ENCODE measurements at regions not wholly inside any gene's neighbourhood (a gene's known extent, or its start where the extent isn't known, plus 50 kb on each side); places are given as distances from the start of the nearest gene placed in this dataset.
"Not testable (repeated sequence)": the region's sequence is repeated elsewhere in the genome, so short reads cannot be mapped to it uniquely, and the experiment has no call there.

DNA sequence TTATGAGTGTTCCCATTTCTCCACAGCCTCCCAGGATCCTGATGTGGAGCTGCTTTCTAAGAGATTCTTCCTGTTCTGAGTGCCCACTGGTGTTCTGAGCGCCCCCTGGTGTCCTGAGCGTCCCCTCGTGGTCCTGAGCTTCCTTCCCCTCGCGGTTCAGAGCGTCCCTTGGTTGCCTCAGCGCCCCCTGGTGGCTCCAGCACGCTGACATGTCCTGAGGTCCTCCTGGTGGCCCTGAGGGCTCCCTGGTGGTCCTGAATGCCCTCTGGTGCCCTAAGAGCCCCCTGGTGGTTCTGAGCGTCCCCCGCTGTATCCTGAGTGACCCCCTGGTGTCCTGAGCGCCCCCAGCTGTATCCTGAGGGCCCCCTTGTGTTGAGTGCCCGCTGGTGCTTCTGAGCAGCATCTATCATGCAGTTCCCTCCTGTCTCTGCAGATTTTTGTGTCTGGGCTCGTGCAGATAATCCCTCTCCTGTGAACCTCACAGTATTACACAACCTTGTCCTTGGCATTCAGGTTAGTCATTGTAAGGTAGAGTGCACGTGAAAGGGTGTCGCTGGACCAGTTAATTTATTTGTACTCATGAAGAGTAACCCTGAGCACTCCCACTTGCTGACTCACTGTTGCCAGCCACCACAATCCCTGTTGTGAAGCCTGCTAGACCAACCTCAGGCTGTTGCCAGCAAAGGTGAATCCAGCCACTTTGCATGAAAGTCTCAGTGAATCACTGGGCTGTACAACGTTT lies 1214.9 kb downstream of the TMEM121 start:
- H3K9me3 ChIP-seq (ENCODE audit: control insufficient read depth, insufficient read depth, low read depth, low read length); H4K20me1 ChIP-seq (ENCODE audit: control insufficient read depth, extremely low read depth, insufficient read depth, low read length); DNase-seq (ENCODE audit: low read depth in 2 of 2); H3K4me2 ChIP-seq (ENCODE audit: extremely low read depth, insufficient read depth, low read length); H3K79me2 ChIP-seq (ENCODE audit: control insufficient read depth, insufficient read depth, low read length); H3K27ac ChIP-seq (ENCODE audit: insufficient read depth, low read length); H3K4me1 ChIP-seq (ENCODE audit: control insufficient read depth, extremely low read depth, insufficient read depth, low read length); H2AFZ ChIP-seq (ENCODE audit: low read length); H3K4me3 ChIP-seq (replicated peaks in 1 of 4; ENCODE audit: control extremely low read depth in 1 of 4, insufficient read depth in 1 of 4, low read depth in 3 of 4, low read length in 4 of 4); H3K27me3 ChIP-seq (ENCODE audit: control insufficient read depth, insufficient read depth, low read length); H3K9ac ChIP-seq (ENCODE audit: insufficient read depth, low read length); H3K36me3 ChIP-seq (ENCODE audit: control insufficient read depth, insufficient read depth, low read length): not testable (repeated sequence)

DNA sequence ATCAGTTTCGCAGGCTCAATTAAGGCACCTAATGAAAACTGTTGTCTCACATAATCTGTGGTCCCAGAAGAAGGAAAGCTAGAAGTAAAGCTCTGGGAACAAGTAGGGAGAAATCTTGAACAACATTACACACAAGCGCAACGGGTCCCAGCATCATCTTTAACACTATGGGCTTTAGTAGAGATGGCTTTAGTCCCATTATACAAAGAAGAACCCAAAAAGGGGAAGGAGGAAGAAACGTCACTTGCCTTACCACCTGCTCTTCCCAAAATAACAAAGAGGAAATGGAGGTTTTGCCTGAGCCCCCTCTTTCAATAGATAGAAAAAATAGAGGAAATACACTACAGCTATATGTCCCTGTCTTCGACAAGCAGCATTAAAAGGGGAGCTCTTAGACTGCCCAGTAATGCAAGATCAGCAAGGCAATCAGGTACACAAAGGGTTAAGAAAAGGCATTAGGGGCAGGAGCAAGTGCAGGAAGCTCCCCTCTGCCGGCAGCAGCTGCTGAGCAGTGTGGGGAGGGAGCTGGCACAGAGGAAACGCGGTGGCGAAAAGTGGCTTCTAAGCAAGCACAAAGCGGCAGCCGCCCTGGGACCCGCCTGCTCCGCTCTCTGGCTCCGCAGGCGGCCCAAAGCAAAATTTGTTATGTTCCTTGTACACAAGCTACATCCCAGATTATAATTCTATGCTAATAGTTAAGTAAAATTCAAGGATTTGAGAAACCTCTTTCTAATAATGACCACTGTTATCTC lies 1218.8 kb downstream of the TMEM121 start:
- H3K9me3 ChIP-seq (ENCODE audit: control insufficient read depth, insufficient read depth, low read depth, low read length): not testable (repeated sequence)

DNA sequence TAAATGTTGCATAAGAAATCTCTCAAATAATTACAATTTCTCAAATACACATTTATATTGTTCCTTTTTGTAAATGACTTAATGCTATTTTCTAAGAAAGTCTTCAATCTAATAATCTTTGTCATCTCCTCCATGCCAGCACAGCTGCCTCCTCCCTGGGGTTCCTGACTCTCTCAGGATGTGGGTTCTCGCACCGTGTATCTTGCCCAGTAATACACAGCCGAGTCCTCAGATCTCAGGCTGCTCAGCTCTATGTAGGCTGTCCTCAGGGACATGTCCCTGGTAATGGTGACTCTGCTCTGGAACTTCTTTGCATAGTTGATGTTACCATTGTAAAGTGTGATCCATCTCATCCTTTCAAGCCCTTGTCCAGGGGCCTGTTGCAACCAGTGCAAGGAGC lies 1223.7 kb downstream of the TMEM121 start:
- not testable (repeated sequence) for H4K20me1 ChIP-seq (ENCODE audit: control insufficient read depth, extremely low read depth, insufficient read depth, low read length); H3K9me3 ChIP-seq (ENCODE audit: control insufficient read depth, insufficient read depth, low read depth, low read length); H3K27me3 ChIP-seq (ENCODE audit: control insufficient read depth, insufficient read depth, low read length); H3K4me1 ChIP-seq (ENCODE audit: control insufficient read depth, extremely low read depth, insufficient read depth, low read length); H3K79me2 ChIP-seq (ENCODE audit: control insufficient read depth, insufficient read depth, low read length); H3K27ac ChIP-seq (ENCODE audit: insufficient read depth, low read length); DNase-seq (ENCODE audit: low read depth in 2 of 2); H2AFZ ChIP-seq (ENCODE audit: low read length); H3K4me2 ChIP-seq (ENCODE audit: extremely low read depth, insufficient read depth, low read length); H3K36me3 ChIP-seq (ENCODE audit: control insufficient read depth, insufficient read depth, low read length); H3K9ac ChIP-seq (ENCODE audit: insufficient read depth, low read length); H3K4me3 ChIP-seq (replicated peaks in 1 of 4; ENCODE audit: control extremely low read depth in 1 of 4, insufficient read depth in 1 of 4, low read depth in 3 of 4, low read length in 4 of 4)

More for the DNA sequence above, 1218.8 kb downstream of the TMEM121 start:
- H3K4me2 ChIP-seq (ENCODE audit: extremely low read depth, insufficient read depth, low read length); H3K36me3 ChIP-seq (ENCODE audit: control insufficient read depth, insufficient read depth, low read length); H3K27ac ChIP-seq (ENCODE audit: insufficient read depth, low read length); H3K9ac ChIP-seq (ENCODE audit: insufficient read depth, low read length); H3K4me3 ChIP-seq (replicated peaks in 1 of 4; ENCODE audit: control extremely low read depth in 1 of 4, insufficient read depth in 1 of 4, low read depth in 3 of 4, low read length in 4 of 4); H3K27me3 ChIP-seq (ENCODE audit: control insufficient read depth, insufficient read depth, low read length); H2AFZ ChIP-seq (ENCODE audit: low read length); DNase-seq (ENCODE audit: low read depth in 2 of 2); H3K4me1 ChIP-seq (ENCODE audit: control insufficient read depth, extremely low read depth, insufficient read depth, low read length); H4K20me1 ChIP-seq (ENCODE audit: control insufficient read depth, extremely low read depth, insufficient read depth, low read length); H3K79me2 ChIP-seq (ENCODE audit: control insufficient read depth, insufficient read depth, low read length): not testable (repeated sequence)

DNA sequence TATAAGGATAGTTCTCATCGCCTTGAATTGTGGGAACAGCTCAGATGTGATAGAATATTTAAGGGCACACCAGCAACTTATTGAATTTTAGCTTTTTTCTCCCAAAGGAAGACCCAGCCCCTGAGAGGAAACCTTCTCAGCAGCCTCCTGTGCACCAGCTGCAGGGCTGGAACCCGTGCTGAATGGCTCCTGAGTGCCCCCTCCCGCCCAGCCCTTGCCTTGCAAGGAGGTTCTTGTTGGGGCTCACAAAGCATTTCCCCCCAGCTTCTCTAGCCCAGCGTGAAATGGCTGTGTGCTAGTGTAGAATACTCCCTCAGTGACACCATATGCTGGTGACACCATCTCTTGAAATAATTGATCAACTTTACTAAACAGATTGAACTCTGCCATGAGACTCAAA lies 1227.4 kb downstream of the TMEM121 start:
- H2AFZ ChIP-seq (ENCODE audit: low read length); H3K9ac ChIP-seq (ENCODE audit: insufficient read depth, low read length); H3K36me3 ChIP-seq (ENCODE audit: control insufficient read depth, insufficient read depth, low read length); H3K4me2 ChIP-seq (ENCODE audit: extremely low read depth, insufficient read depth, low read length); DNase-seq (ENCODE audit: low read depth in 2 of 2); H3K4me3 ChIP-seq (replicated peaks in 1 of 4; ENCODE audit: control extremely low read depth in 1 of 4, insufficient read depth in 1 of 4, low read depth in 3 of 4, low read length in 4 of 4); H3K27ac ChIP-seq (ENCODE audit: insufficient read depth, low read length); H3K79me2 ChIP-seq (ENCODE audit: control insufficient read depth, insufficient read depth, low read length); H3K9me3 ChIP-seq (ENCODE audit: control insufficient read depth, insufficient read depth, low read depth, low read length); H3K4me1 ChIP-seq (ENCODE audit: control insufficient read depth, extremely low read depth, insufficient read depth, low read length); H4K20me1 ChIP-seq (ENCODE audit: control insufficient read depth, extremely low read depth, insufficient read depth, low read length); H3K27me3 ChIP-seq (ENCODE audit: control insufficient read depth, insufficient read depth, low read length): not testable (repeated sequence)

DNA sequence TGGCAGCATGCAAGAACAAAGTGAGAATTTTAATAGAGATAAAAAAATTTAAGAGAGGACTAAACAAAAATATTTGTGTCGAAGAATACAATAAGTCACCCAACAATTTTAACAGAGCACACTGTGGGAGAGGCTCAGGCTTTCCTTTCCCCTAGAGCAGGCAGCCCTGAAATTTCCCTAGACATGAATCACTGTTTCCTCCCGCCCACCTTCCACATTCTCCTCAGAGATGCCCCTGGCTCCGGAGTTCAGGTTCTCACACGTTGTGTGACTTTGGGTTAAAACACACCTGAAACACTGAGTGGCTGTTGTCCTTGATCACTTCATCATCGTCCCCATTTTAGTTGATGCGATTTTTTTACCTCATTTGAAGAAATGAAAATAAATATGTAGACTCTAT lies 1231.1 kb downstream of the TMEM121 start:
- H3K9me3 ChIP-seq (ENCODE audit: control insufficient read depth, insufficient read depth, low read depth, low read length); H3K4me1 ChIP-seq (ENCODE audit: control insufficient read depth, extremely low read depth, insufficient read depth, low read length); H4K20me1 ChIP-seq (ENCODE audit: control insufficient read depth, extremely low read depth, insufficient read depth, low read length); H3K27ac ChIP-seq (ENCODE audit: insufficient read depth, low read length); H3K36me3 ChIP-seq (ENCODE audit: control insufficient read depth, insufficient read depth, low read length); H3K4me2 ChIP-seq (ENCODE audit: extremely low read depth, insufficient read depth, low read length); H2AFZ ChIP-seq (ENCODE audit: low read length); H3K79me2 ChIP-seq (ENCODE audit: control insufficient read depth, insufficient read depth, low read length); H3K9ac ChIP-seq (ENCODE audit: insufficient read depth, low read length); H3K27me3 ChIP-seq (ENCODE audit: control insufficient read depth, insufficient read depth, low read length); H3K4me3 ChIP-seq (replicated peaks in 1 of 4; ENCODE audit: control extremely low read depth in 1 of 4, insufficient read depth in 1 of 4, low read depth in 3 of 4, low read length in 4 of 4); DNase-seq (ENCODE audit: low read depth in 2 of 2): not testable (repeated sequence)

DNA sequence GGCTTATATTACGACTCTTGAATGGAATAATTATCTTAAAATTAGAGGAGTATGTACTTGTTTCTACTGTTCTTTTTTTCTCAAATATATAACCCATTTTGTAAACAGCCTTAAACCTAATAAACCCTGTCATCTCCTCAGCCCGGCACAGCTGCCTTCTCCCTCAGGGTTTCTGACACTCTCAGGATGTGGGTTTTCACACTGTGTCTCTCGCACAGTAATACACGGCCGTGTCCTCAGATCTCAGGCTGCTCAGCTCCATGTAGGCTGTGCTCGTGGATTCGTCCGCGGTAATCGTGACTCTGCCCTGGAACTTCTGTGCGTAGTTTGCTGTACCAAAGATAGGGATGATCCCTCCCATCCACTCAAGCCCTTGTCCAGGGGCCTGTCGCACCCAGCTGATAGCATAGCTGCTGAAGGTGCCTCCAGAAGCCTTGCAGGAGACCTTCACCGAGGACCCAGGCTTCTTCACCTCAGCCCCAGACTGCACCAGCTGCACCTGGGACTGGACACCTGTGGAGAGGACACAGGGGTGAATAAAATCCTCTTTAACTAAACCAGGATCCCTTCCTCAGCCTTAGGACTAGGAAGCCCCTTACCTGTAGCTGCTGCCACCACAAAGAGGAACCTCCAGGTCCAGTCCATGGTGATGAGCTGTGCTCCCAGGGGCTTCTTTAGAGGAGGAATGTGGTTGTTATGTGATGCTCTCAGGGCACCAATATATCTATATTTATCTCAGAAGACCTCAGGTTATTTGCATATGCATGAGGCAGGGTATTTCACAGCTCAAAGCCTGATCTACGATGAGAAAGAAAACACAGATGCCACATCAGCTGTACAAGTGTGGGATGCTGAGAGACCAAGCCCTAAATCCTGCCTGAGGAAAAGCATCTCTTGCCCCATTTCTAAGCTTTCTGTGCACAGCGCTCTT lies 1235.8 kb downstream of the TMEM121 start:
- H3K9me3 ChIP-seq (ENCODE audit: control insufficient read depth, insufficient read depth, low read depth, low read length); H2AFZ ChIP-seq (ENCODE audit: low read length): not testable (repeated sequence)

More for the DNA sequence above, 1235.8 kb downstream of the TMEM121 start:
- H3K36me3 ChIP-seq (ENCODE audit: control insufficient read depth, insufficient read depth, low read length); H3K27me3 ChIP-seq (ENCODE audit: control insufficient read depth, insufficient read depth, low read length); H3K9ac ChIP-seq (ENCODE audit: insufficient read depth, low read length); H3K4me1 ChIP-seq (ENCODE audit: control insufficient read depth, extremely low read depth, insufficient read depth, low read length); DNase-seq (ENCODE audit: low read depth in 2 of 2); H3K27ac ChIP-seq (ENCODE audit: insufficient read depth, low read length); H3K4me2 ChIP-seq (ENCODE audit: extremely low read depth, insufficient read depth, low read length); H4K20me1 ChIP-seq (ENCODE audit: control insufficient read depth, extremely low read depth, insufficient read depth, low read length); H3K79me2 ChIP-seq (ENCODE audit: control insufficient read depth, insufficient read depth, low read length); H3K4me3 ChIP-seq (replicated peaks in 1 of 4; ENCODE audit: control extremely low read depth in 1 of 4, insufficient read depth in 1 of 4, low read depth in 3 of 4, low read length in 4 of 4): not testable (repeated sequence)
